ENCODE measurements at regions not wholly inside any gene's neighbourhood (a gene's known extent, or its start where the extent isn't known, plus 50 kb on each side); places are given as distances from the start of the nearest gene placed in this dataset.
"Not testable (repeated sequence)": the region's sequence is repeated elsewhere in the genome, so short reads cannot be mapped to it uniquely, and the experiment has no call there.

GRCh38 chr1:223951551-223951950, 105.8 kb upstream of the TP53BP2 start:
- TF ChIP-seq, protein P1, sequence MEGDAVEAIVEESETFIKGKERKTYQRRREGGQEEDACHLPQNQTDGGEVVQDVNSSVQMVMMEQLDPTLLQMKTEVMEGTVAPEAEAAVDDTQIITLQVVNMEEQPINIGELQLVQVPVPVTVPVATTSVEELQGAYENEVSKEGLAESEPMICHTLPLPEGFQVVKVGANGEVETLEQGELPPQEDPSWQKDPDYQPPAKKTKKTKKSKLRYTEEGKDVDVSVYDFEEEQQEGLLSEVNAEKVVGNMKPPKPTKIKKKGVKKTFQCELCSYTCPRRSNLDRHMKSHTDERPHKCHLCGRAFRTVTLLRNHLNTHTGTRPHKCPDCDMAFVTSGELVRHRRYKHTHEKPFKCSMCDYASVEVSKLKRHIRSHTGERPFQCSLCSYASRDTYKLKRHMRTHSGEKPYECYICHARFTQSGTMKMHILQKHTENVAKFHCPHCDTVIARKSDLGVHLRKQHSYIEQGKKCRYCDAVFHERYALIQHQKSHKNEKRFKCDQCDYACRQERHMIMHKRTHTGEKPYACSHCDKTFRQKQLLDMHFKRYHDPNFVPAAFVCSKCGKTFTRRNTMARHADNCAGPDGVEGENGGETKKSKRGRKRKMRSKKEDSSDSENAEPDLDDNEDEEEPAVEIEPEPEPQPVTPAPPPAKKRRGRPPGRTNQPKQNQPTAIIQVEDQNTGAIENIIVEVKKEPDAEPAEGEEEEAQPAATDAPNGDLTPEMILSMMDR (IDR thresholded peaks at IDR 0.05; ENCODE audit: low read length) = not testable (repeated sequence)
- not testable (repeated sequence) for TF ChIP-seq EZH2 (optimal IDR thresholded peaks at IDR 0.05; ENCODE audit: low read depth, low read length)

Data from MM.1S (cell line).